IMR-90 (cell line): ENCODE measurements at regions not wholly inside any gene's neighbourhood (a gene's known extent, or its start where the extent isn't known, plus 50 kb on each side); places are given as distances from the start of the nearest gene placed in this dataset.

ENCODE experiments used
- ATAC-seq: fragments of 200-7000 bp; cut with Tn5 transposase; 2 replicates; pipeline ENCODE4 v1.9.1; 2020; ENCODE audit warnings: low read depth, mild to moderate bottlenecking, moderate library complexity
- BruUV-seq: library from RNA; stranded (reverse); fragments of 400-500 nt; replicated peaks from 2 replicates; lab custom pipeline; 2021; lab: Mats Ljungman, UMichigan
- CTCF ChIA-PET: fragments of 300-600 bp; formaldehyde crosslinking; extraction: SDS; loops from one replicate; lab custom pipeline; 2021; ENCODE audit warnings: antibody characterized with exemption; lab: Yijun Ruan, JAX
- POLR2A ChIA-PET: fragments of 300-600 bp; sonication (Branson Sonifier 250); formaldehyde crosslinking; loops from one replicate; lab custom pipeline; 2022; ENCODE audit warnings: antibody characterized with exemption; ENCODE audit not compliant: unreplicated experiment; lab: Charles Lee
- DNase-seq: peaks from one replicate; pipeline ENCODE4 v3.0.0; 2013
- H2AFZ ChIP-seq: replicated peaks from 2 replicates; pipeline ENCODE3; 2013; ENCODE audit warnings: low read length, mild to moderate bottlenecking; ENCODE audit not compliant: poor library complexity
- H2AK5ac ChIP-seq: 2 replicates; pipeline ENCODE4 v1.6.1; 2013; ENCODE audit warnings: low read depth, low read length, inconsistent platforms
- H2AK9ac ChIP-seq: replicated peaks from 2 replicates; pipeline ENCODE3; 2013; ENCODE audit warnings: mild to moderate bottlenecking, low read depth, low read length, moderate library complexity; ENCODE audit not compliant: poor library complexity
- H2BK120ac ChIP-seq: 2 replicates; pipeline ENCODE4 v1.6.1; 2013; ENCODE audit warnings: low read depth, low read length, inconsistent platforms
- H2BK15ac ChIP-seq: 3 replicates; pipeline ENCODE4 v1.6.1; 2013; ENCODE audit warnings: low read depth, low read length, inconsistent platforms
- H2BK20ac ChIP-seq: 2 replicates; pipeline ENCODE4 v1.6.1; 2013; ENCODE audit warnings: low read depth, mild to moderate bottlenecking, inconsistent platforms, low read length, moderate library complexity
- H2BK5ac ChIP-seq: 2 replicates; pipeline ENCODE4 v1.6.1; 2013; ENCODE audit warnings: mild to moderate bottlenecking, low read depth, low read length, inconsistent platforms; ENCODE audit not compliant: poor library complexity, severe bottlenecking
- H3K14ac ChIP-seq: replicated peaks from 2 replicates; pipeline ENCODE4 v1.6.1; 2013; ENCODE audit warnings: low read depth, low read length, inconsistent platforms
- H3K18ac ChIP-seq: 2 replicates; pipeline ENCODE4 v1.6.1; 2013; ENCODE audit warnings: low read depth, low read length, control low read depth
- H3K23ac ChIP-seq: 2 replicates; pipeline ENCODE4 v1.6.1; 2013; ENCODE audit warnings: low read depth, low read length, inconsistent platforms
- H3K27ac ChIP-seq: 2 replicates; pipeline ENCODE4 v1.5.1; 2013; ENCODE audit warnings: mild to moderate bottlenecking, control low read depth, low read length; ENCODE audit not compliant: insufficient read depth
- H3K27me3 ChIP-seq: 2 replicates; pipeline ENCODE4 v1.6.1; 2013; ENCODE audit warnings: low read length; ENCODE audit not compliant: control insufficient read depth, insufficient read depth
- H3K36me3 ChIP-seq: 2 replicates; pipeline ENCODE4 v1.6.1; 2013; ENCODE audit warnings: low read length, mixed read lengths; ENCODE audit not compliant: control insufficient read depth, insufficient read depth
- H3K4ac ChIP-seq: 2 replicates; pipeline ENCODE4 v1.6.1; 2013; ENCODE audit warnings: low read depth, low read length, inconsistent platforms
- H3K4me1 ChIP-seq: 2 replicates; pipeline ENCODE4 v1.6.1; 2013; ENCODE audit warnings: low read length, mixed read lengths; ENCODE audit not compliant: control insufficient read depth, insufficient read depth
- H3K4me2 ChIP-seq: 2 replicates; pipeline ENCODE4 v1.6.1; 2013; ENCODE audit warnings: low read depth, mild to moderate bottlenecking, control low read depth, low read length, moderate library complexity
- H3K4me3 ChIP-seq: 2 replicates; pipeline ENCODE4 v1.5.1; 2013; ENCODE audit warnings: low read depth, mild to moderate bottlenecking, control low read depth, low read length, moderate library complexity; ENCODE audit not compliant: insufficient read depth
- H3K56ac ChIP-seq: 2 replicates; pipeline ENCODE4 v1.6.1; 2013; ENCODE audit warnings: low read length, inconsistent platforms; ENCODE audit not compliant: insufficient read depth; ENCODE audit errors: extremely low read depth
- H3K79me1 ChIP-seq, 2 experiments: 2 replicates each; pipeline ENCODE4 v1.6.1; 2013; ENCODE audit warnings: low read length in 2 of 2, inconsistent platforms in 1 of 2, low read depth in 1 of 2
- H3K9ac ChIP-seq: 2 replicates; pipeline ENCODE4 v1.6.1; 2013; ENCODE audit warnings: low read depth, low read length, control low read depth
- H3K9me1 ChIP-seq: 2 replicates; pipeline ENCODE4 v1.6.1; 2013; ENCODE audit warnings: low read length, inconsistent platforms; ENCODE audit not compliant: insufficient read depth
- H3K9me3 ChIP-seq: 2 replicates; pipeline ENCODE4 v1.6.1; 2013; ENCODE audit warnings: low read length; ENCODE audit not compliant: control insufficient read depth, insufficient read depth
- H4K20me1 ChIP-seq: 2 replicates; pipeline ENCODE4 v1.6.1; 2013; ENCODE audit warnings: low read length, inconsistent platforms; ENCODE audit not compliant: insufficient read depth
- H4K5ac ChIP-seq: 2 replicates; pipeline ENCODE4 v1.6.1; 2013; ENCODE audit warnings: mild to moderate bottlenecking, low read depth, low read length, control low read depth
- H4K8ac ChIP-seq, 2 experiments: 2 replicates each; pipeline ENCODE4 v1.6.1; 2013; ENCODE audit warnings: low read depth in 2 of 2, low read length in 2 of 2, control low read depth in 1 of 2, inconsistent platforms in 1 of 2
- H4K91ac ChIP-seq: 2 replicates; pipeline ENCODE4 v1.6.1; 2013; ENCODE audit warnings: low read depth, low read length, inconsistent platforms; ENCODE audit not compliant: insufficient read depth
- CEBPB ChIP-seq: IDR thresholded peaks from 2 replicates; pipeline ENCODE4 v1.6.1; 2012; ENCODE audit warnings: low read depth, low read length, improper control_type of control experiment
- FOS ChIP-seq: fragments of 150-350 bp; IDR thresholded peaks from 2 replicates; pipeline ENCODE4 v1.6.1; 2016; ENCODE audit warnings: low read depth, low read length
- MAFK ChIP-seq: IDR thresholded peaks from 2 replicates; pipeline ENCODE4 v1.6.1; 2012; ENCODE audit warnings: low read depth, low read length, improper control_type of control experiment
- MAZ ChIP-seq: IDR thresholded peaks from 2 replicates; pipeline ENCODE4 v1.6.1; 2012; ENCODE audit warnings: low read depth, mild to moderate bottlenecking, low read length, improper control_type of control experiment, moderate library complexity, borderline replicate concordance
- NFE2L2 ChIP-seq: fragments of 150-350 bp; IDR thresholded peaks from 2 replicates; pipeline ENCODE4 v1.6.1; 2016; ENCODE audit warnings: low read depth, mild to moderate bottlenecking, low read length
- POLR2A ChIP-seq: IDR thresholded peaks from 2 replicates; pipeline ENCODE4 v1.6.1; 2012; ENCODE audit warnings: mild to moderate bottlenecking, low read depth, low read length
- RAD21 ChIP-seq: IDR thresholded peaks from 2 replicates; pipeline ENCODE4 v1.6.1; 2012; ENCODE audit warnings: low read length, improper control_type of control experiment
- RCOR1 ChIP-seq: IDR thresholded peaks from 2 replicates; pipeline ENCODE4 v1.6.1; 2012; ENCODE audit warnings: mild to moderate bottlenecking, low read length, improper control_type of control experiment; ENCODE audit not compliant: insufficient replicate concordance
- SMC3 ChIP-seq: fragments of 150-350 bp; IDR thresholded peaks from 2 replicates; pipeline ENCODE4 v1.6.1; 2016; ENCODE audit warnings: low read depth, mild to moderate bottlenecking, antibody characterized with exemption, low read length, moderate library complexity
- WGBS, 2 experiments: methylation state at CpG; one replicate each; pipeline versions ENCODE4 v1.1.5 to v1.1.7; 2013; ENCODE audit warnings: missing lambda C conversion rate in 2 of 2; ENCODE audit not compliant: insufficient read length in 1 of 2; ENCODE audit errors: extremely low coverage in 2 of 2; 5-methylcytosine and 5-hydroxymethylcytosine counted together
- dilution Hi-C: fragments of 300-500 bp; cut with HindIII; formaldehyde crosslinking; loops from one replicate; pipeline ENCODE4 v1.14.3; 2018; ENCODE audit warnings: low sequenced_read_pairs; ENCODE audit not compliant: unreplicated experiment
- in situ Hi-C: fragments of 300-500 bp; cut with MboI; formaldehyde crosslinking; loops from 3 replicates; pipeline ENCODE4 v1.14.3; 2019; ENCODE audit warnings: low sequenced_read_pairs, inconsistent platforms, mixed read lengths
- intact Hi-C: fragments of 100-400 bp; cut with micrococcal nuclease; formaldehyde crosslinking; loops from 2 replicates; pipeline ENCODE4 v1.10.0; 2022
- TF ChIP-seq, protein P1 (sequence below): fragments of 150-350 bp; IDR thresholded peaks from 2 replicates; pipeline ENCODE4 v1.6.1; 2016; ENCODE audit warnings: low read depth, mild to moderate bottlenecking, low read length, moderate library complexity, borderline replicate concordance
- TF ChIP-seq, protein P2 (sequence below): fragments of 150-350 bp; IDR thresholded peaks from 2 replicates; pipeline ENCODE4 v1.6.1; 2017; ENCODE audit warnings: mild to moderate bottlenecking, antibody characterized with exemption, low read length, low read depth

DNA sequence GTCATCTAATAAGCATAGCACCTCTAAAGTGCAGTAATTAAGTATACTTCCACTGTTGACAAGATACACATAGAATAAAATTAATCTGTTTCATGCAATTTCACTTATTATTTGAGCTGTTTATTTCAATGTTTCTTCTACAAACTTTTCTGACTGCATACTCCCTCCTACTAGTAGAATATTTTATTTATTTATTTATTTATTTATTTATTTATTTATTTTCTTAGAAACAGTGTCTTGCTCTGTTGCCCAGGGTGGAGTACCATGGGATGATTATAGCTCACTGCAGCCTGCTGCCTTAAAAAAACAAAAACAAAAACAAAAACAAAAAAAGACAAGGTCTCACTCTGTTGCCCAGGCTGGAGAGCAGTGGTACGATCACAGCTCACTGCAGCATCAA is 68.4 kb upstream of the KITLG start:
- Histone ChIP-seq H3K9ac (no peak overlapping the region), H3K14ac (no peak overlapping the region), H3K4me3 (no peak overlapping the region), H4K5ac (no peak overlapping the region), H2AK9ac (no peak overlapping the region), H3K56ac (no peak overlapping the region), H2BK15ac (no peak overlapping the region), H3K27ac (no peak overlapping the region), H4K20me1 (no peaks in the 10 kb centered on the region), H3K79me1 (no peaks in the 10 kb centered on the region), H3K27me3 (no peaks in the 10 kb centered on the region), H3K9me1 (no peaks in the 10 kb centered on the region), H3K4me1 (no peaks in the 10 kb centered on the region), H3K23ac (no peak overlapping the region), H2BK5ac (no peak overlapping the region), H2BK120ac (no peak overlapping the region), H2BK20ac (no peak overlapping the region), H3K4ac (no peak overlapping the region), H3K18ac (no peak overlapping the region), H4K91ac (no peak overlapping the region), H2AFZ (no peak overlapping the region), H4K8ac (no peak overlapping the region), H2AK5ac (no peak overlapping the region), H3K4me2 (no peak overlapping the region), H3K9me3 (no peaks in the 10 kb centered on the region), H3K36me3 (no peaks in the 10 kb centered on the region)
- POLR2A ChIA-PET, result no interaction called here
- dilution Hi-C loops, result no loop called here
- CTCF ChIA-PET, result no interaction called here
- 100% methylated on average over 1 of the region's 1 CpG; no CpG with 5 or more reads in 1 of the 2 experiments for WGBS, 2 experiments
- ATAC-seq (no peak), DNase-seq (no peak)
- BruUV-seq, result no TSS peak
- in situ Hi-C loops, result no loop called here
- TF ChIP-seq FOS, result no peak
- TF ChIP-seq CEBPB, result no peak
- TF ChIP-seq SMC3, result no peak
- no peak for TF ChIP-seq NFE2L2
- TF ChIP-seq POLR2A, result no peak
- TF ChIP-seq RCOR1, result no peak
- no peak for TF ChIP-seq MAFK
- TF ChIP-seq RAD21, result no peak
- no peak for TF ChIP-seq MAZ
- TF ChIP-seq, protein P1, sequence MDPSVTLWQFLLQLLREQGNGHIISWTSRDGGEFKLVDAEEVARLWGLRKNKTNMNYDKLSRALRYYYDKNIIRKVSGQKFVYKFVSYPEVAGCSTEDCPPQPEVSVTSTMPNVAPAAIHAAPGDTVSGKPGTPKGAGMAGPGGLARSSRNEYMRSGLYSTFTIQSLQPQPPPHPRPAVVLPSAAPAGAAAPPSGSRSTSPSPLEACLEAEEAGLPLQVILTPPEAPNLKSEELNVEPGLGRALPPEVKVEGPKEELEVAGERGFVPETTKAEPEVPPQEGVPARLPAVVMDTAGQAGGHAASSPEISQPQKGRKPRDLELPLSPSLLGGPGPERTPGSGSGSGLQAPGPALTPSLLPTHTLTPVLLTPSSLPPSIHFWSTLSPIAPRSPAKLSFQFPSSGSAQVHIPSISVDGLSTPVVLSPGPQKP, result no peak
- TF ChIP-seq, protein P2, sequence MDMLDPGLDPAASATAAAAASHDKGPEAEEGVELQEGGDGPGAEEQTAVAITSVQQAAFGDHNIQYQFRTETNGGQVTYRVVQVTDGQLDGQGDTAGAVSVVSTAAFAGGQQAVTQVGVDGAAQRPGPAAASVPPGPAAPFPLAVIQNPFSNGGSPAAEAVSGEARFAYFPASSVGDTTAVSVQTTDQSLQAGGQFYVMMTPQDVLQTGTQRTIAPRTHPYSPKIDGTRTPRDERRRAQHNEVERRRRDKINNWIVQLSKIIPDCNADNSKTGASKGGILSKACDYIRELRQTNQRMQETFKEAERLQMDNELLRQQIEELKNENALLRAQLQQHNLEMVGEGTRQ, result no peak
- intact Hi-C loops, result no loop called here
